ENCODE measurements at regions not wholly inside any gene's neighbourhood (a gene's known extent, or its start where the extent isn't known, plus 50 kb on each side); places are given as distances from the start of the nearest gene placed in this dataset.

DNA sequence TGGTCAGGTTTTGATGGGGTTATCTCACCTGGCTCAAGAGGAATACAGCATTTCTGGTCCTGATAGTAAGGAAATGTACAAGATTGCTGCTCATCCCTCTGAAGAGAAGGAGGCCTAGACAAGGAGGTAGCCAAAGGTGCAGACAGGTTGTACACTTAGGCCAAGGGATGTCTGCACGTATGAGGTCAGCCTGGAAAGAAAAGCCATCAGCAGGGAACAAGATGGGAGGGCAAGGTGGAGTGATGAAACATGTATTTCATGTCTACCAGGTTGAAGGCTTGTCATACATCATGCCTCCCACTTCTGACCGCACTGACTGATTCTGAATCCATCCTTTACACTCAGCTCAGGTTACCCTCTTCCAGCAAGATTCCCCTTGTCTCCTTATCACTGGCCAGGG is 296.8 kb upstream of the VLDLR start (continued):
- TF ChIP-seq PBX3 (IDR thresholded peaks at IDR 0.05; ENCODE audit: insufficient replicate concordance, low read depth, low read length) (no peak), MYC (IDR thresholded peaks at IDR 0.05; ENCODE audit: insufficient read depth, insufficient read length, insufficient replicate concordance, low read length, severe bottlenecking) (no peak)

GRCh38 chr9:2332663-2333062 is 288.9 kb upstream of the VLDLR start:
- no peak overlapping the region for H3K4me3 ChIP-seq
- CTCF ChIA-PET: interaction anchor here (1.4 to 1.6 kb wide), 2 partner anchors 9 to 395 kb away, joined by 4 to 5 read pairs; no protein-coding TSS in a partner anchor
- DNase-seq (ENCODE audit: low read depth, low spot score): no peak

GRCh38 chr9:2335260-2335659 is 286.3 kb upstream of the VLDLR start:
- 30% methylated on average over 4 of the region's 4 CpGs for WGBS (ENCODE audit: insufficient coverage, insufficient replicate concordance, low lambda C conversion rate, missing lambda C conversion rate)
- intact Hi-C loops (cut with micrococcal nuclease; ENCODE audit: unreplicated experiment): no loop called here

More at GRCh38 chr9:2332663-2333062, 288.9 kb upstream of the VLDLR start:
- SMC1A ChIA-PET (ENCODE audit: uncharacterized antibody, unreplicated experiment): no interaction called here
- no peak overlapping the region for H3K27ac ChIP-seq (ENCODE audit: control insufficient read depth, insufficient read depth)
- intact Hi-C loops (cut with micrococcal nuclease; ENCODE audit: unreplicated experiment) (no loop called here), in situ Hi-C loops (cut with MboI) (no loop called here)
- H3K36me3 ChIP-seq (ENCODE audit: control insufficient read depth in 2 of 2, insufficient read depth in 2 of 2, low read length in 1 of 2): no peaks in the 10 kb centered on the region
- H3K27me3 ChIP-seq (replicated peaks in 1 of 2; ENCODE audit: control insufficient read depth in 2 of 2, insufficient read depth in 2 of 2, low read length in 1 of 2): no peaks in the 10 kb centered on the region; a peak in 1 of 4 replicates
- RAD21 ChIA-PET (ENCODE audit: unreplicated experiment): interaction anchor here (1.2 kb wide), 1 partner anchor 396 kb away, joined by 6 read pairs; no protein-coding TSS in a partner anchor
- H3K4me1 ChIP-seq (ENCODE audit: control insufficient read depth, insufficient read depth, low read length): no peaks in the 10 kb centered on the region
- POLR2A ChIA-PET: no interaction called here
- FAIRE-seq: no peak
- WGBS (ENCODE audit: insufficient coverage, insufficient replicate concordance, low lambda C conversion rate, missing lambda C conversion rate): 9% methylated on average over 4 of the region's 4 CpGs
- no peak for TF ChIP-seq POLR2AphosphoS5 (IDR thresholded peaks at IDR 0.05; ENCODE audit: low read length)
- no peak for TF ChIP-seq SMAD5 (IDR thresholded peaks at IDR 0.05; ENCODE audit: low read depth)
- no peak for TF ChIP-seq STAT1 (conservative IDR thresholded peaks at IDR 0.05)
- no peak for TF ChIP-seq ZNF24 (IDR thresholded peaks at IDR 0.05)
- no peak for TF ChIP-seq HDGF (IDR thresholded peaks at IDR 0.05)
- no peak for TF ChIP-seq ATF7 (IDR thresholded peaks at IDR 0.05; ENCODE audit: low read depth)
- H3K79me2 ChIP-seq (ENCODE audit: control insufficient read depth, insufficient read depth, low read length): no peaks in the 10 kb centered on the region
- ATAC-seq: no peak
- no peak overlapping the region for H3K9ac ChIP-seq (ENCODE audit: control insufficient read depth, insufficient read depth, low read length)
- H4K20me1 ChIP-seq (ENCODE audit: control insufficient read depth, insufficient read depth): no peaks in the 10 kb centered on the region
- no peak overlapping the region for H3K4me2 ChIP-seq (ENCODE audit: control insufficient read depth, insufficient read depth)
- no TSS peak for BruUV-seq (replicated peaks)
- H3K9me3 ChIP-seq (replicated peaks; ENCODE audit: control insufficient read depth, insufficient read depth, low read length): no peaks in the 10 kb centered on the region
- H2AFZ ChIP-seq (ENCODE audit: control insufficient read depth, low read depth, low read length): no peak overlapping the region

More at GRCh38 chr9:2335260-2335659, 286.3 kb upstream of the VLDLR start:
- in situ Hi-C loops (cut with MboI): no loop called here
- ChIA-PET CTCF (no interaction called here), SMC1A (ENCODE audit: uncharacterized antibody, unreplicated experiment) (no interaction called here), POLR2A (no interaction called here), RAD21 (ENCODE audit: unreplicated experiment) (interaction anchor here (1.6 kb wide), 1 partner anchor 393 kb away, joined by 7 read pairs; no protein-coding TSS in a partner anchor)
- no peak for FAIRE-seq
- Histone ChIP-seq H3K79me2 (ENCODE audit: control insufficient read depth, insufficient read depth, low read length) (no peaks in the 10 kb centered on the region), H3K36me3 (ENCODE audit: control insufficient read depth in 2 of 2, insufficient read depth in 2 of 2, low read length in 1 of 2) (no peaks in the 10 kb centered on the region), H3K27ac (ENCODE audit: control insufficient read depth, insufficient read depth) (no peak overlapping the region), H3K27me3 (replicated peaks in 1 of 2; ENCODE audit: control insufficient read depth in 2 of 2, insufficient read depth in 2 of 2, low read length in 1 of 2) (no peaks in the 10 kb centered on the region; a peak in 1 of 4 replicates), H4K20me1 (ENCODE audit: control insufficient read depth, insufficient read depth) (no peaks in the 10 kb centered on the region), H3K9me3 (replicated peaks; ENCODE audit: control insufficient read depth, insufficient read depth, low read length) (no peaks in the 10 kb centered on the region), H3K4me2 (ENCODE audit: control insufficient read depth, insufficient read depth) (no peak overlapping the region), H3K4me1 (ENCODE audit: control insufficient read depth, insufficient read depth, low read length) (no peaks in the 10 kb centered on the region), H3K9ac (ENCODE audit: control insufficient read depth, insufficient read depth, low read length) (no peak overlapping the region), H3K4me3 (no peak overlapping the region), H2AFZ (ENCODE audit: control insufficient read depth, low read depth, low read length) (no peak overlapping the region)
- no TSS peak for BruUV-seq (replicated peaks)
- DNase-seq (ENCODE audit: low read depth, low spot score): no peak
- TF ChIP-seq SRF (IDR thresholded peaks at IDR 0.05; ENCODE audit: low read depth in 2 of 2, low read length in 2 of 2): no peak
- TF ChIP-seq CREB1 (IDR thresholded peaks at IDR 0.05; ENCODE audit: low read depth): no peak
- TF ChIP-seq EGR1 (IDR thresholded peaks at IDR 0.05; ENCODE audit: borderline replicate concordance in 1 of 2, low read depth in 2 of 2, low read length in 2 of 2): no peak
- no peak for ATAC-seq
